ENCODE measurements at regions not wholly inside any gene's neighbourhood (a gene's known extent, or its start where the extent isn't known, plus 50 kb on each side); places are given as distances from the start of the nearest gene placed in this dataset.

DNA sequence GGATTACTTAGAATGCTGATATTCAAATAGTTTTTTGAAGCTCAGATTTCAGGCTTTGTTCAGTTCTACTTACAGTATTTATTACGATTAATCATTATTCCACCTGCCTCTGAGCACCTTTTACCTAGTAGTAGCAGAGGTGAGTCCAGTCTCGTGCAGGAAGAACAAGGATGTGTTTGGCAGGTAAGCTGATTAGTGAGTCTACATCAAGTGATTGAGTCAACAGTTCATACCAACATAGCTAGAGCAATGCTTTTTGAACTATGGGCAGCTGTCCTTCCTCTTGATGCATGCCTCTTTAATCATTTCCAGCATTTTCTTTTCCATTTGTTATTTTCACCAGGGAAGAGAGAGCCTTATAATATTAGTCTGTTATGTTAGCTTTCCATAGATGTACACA lies 838.9 kb downstream of the USP25 start:
- H3K27ac Mint-ChIP-seq (ENCODE audit: unreplicated experiment): no peak overlapping the region
- H3K9me3 Mint-ChIP-seq (ENCODE audit: low read depth, unreplicated experiment): no peaks in the 10 kb centered on the region
- no peaks in the 10 kb centered on the region for H3K27me3 Mint-ChIP-seq (ENCODE audit: unreplicated experiment)
- TF ChIP-seq, protein P1, sequence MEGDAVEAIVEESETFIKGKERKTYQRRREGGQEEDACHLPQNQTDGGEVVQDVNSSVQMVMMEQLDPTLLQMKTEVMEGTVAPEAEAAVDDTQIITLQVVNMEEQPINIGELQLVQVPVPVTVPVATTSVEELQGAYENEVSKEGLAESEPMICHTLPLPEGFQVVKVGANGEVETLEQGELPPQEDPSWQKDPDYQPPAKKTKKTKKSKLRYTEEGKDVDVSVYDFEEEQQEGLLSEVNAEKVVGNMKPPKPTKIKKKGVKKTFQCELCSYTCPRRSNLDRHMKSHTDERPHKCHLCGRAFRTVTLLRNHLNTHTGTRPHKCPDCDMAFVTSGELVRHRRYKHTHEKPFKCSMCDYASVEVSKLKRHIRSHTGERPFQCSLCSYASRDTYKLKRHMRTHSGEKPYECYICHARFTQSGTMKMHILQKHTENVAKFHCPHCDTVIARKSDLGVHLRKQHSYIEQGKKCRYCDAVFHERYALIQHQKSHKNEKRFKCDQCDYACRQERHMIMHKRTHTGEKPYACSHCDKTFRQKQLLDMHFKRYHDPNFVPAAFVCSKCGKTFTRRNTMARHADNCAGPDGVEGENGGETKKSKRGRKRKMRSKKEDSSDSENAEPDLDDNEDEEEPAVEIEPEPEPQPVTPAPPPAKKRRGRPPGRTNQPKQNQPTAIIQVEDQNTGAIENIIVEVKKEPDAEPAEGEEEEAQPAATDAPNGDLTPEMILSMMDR (IDR thresholded peaks at IDR 0.05; ENCODE audit: unreplicated experiment): no peak
- intact Hi-C loops (cut with micrococcal nuclease; ENCODE audit: unreplicated experiment): loop anchor here (5.0 kb wide), 1 partner anchor 139 kb away; no protein-coding TSS in a partner anchor
- no TSS peak for BruUV-seq (replicated peaks)
- no peak overlapping the region for H3K4me3 Mint-ChIP-seq (ENCODE audit: low read depth, unreplicated experiment)
- CTCF ChIA-PET: no interaction called here
- peaks cover 4% of the 10 kb centered on the region for H3K36me3 Mint-ChIP-seq (ENCODE audit: insufficient read depth, unreplicated experiment)
- DNase-seq: peak; percentile 11
- H3K4me1 Mint-ChIP-seq (ENCODE audit: low read depth, unreplicated experiment): peaks cover 14% of the 10 kb centered on the region

DNA sequence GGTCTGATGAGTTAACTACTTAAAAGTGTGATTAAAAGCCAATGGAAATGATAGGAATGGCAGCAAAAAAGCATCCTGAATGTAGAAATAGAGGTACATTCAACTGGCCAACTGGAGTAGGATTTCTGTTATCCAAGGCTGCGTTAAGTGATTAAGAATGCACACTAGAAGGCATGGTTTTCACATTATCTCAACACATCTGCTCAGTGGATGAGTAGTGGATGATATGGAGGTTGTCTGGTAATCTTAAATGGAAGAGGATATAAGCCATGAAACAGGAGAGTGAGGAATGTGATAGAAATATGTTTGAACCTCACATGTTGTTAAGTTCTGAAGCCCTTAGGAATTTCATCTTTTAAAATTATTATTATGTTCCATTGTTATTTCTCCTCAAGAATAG lies 839.9 kb downstream of the USP25 start:
- CTCF ChIA-PET: no interaction called here

DNA sequence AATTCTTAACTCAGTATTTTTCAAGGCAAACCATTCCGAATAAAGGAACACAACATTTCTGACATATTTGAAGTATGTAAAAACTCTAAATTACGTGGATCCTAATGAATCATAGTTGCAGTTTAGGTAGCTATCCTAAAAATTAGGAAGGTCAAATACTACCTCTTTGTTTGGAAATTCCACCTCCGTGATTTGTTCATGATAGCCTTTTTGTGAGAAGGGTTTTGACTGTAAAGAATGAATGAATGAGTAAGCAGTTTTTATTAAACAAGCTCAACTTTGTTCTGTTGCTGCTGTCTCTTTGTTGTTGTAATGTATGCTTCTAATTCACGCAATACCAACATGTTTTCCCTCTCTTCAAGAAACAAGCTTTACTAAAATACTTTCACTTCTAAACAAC lies 840.4 kb downstream of the USP25 start:
- no peak for DNase-seq
- H3K4me3 Mint-ChIP-seq (ENCODE audit: low read depth, unreplicated experiment): no peak overlapping the region
- TF ChIP-seq, protein P1 (IDR thresholded peaks at IDR 0.05; ENCODE audit: unreplicated experiment): no peak
- no peaks in the 10 kb centered on the region for H3K27me3 Mint-ChIP-seq (ENCODE audit: unreplicated experiment)
- H3K9me3 Mint-ChIP-seq (ENCODE audit: low read depth, unreplicated experiment): peaks cover 2% of the 10 kb centered on the region
- no peaks in the 10 kb centered on the region for H3K36me3 Mint-ChIP-seq (ENCODE audit: insufficient read depth, unreplicated experiment)
- H3K4me1 Mint-ChIP-seq (ENCODE audit: low read depth, unreplicated experiment): peaks cover 22% of the 10 kb centered on the region
- CTCF ChIA-PET: no interaction called here
- H3K27ac Mint-ChIP-seq (ENCODE audit: unreplicated experiment): no peak overlapping the region
- no TSS peak for BruUV-seq (replicated peaks)
- intact Hi-C loops (cut with micrococcal nuclease; ENCODE audit: unreplicated experiment): no loop called here

More for the DNA sequence above, 839.9 kb downstream of the USP25 start:
- no peaks in the 10 kb centered on the region for H3K9me3 Mint-ChIP-seq (ENCODE audit: low read depth, unreplicated experiment)
- H3K4me3 Mint-ChIP-seq (ENCODE audit: low read depth, unreplicated experiment): no peak overlapping the region
- no peaks in the 10 kb centered on the region for H3K27me3 Mint-ChIP-seq (ENCODE audit: unreplicated experiment)
- peaks cover 17% of the 10 kb centered on the region for H3K4me1 Mint-ChIP-seq (ENCODE audit: low read depth, unreplicated experiment)
- no peak overlapping the region for H3K27ac Mint-ChIP-seq (ENCODE audit: unreplicated experiment)
- DNase-seq: no peak
- intact Hi-C loops (cut with micrococcal nuclease; ENCODE audit: unreplicated experiment): loop anchor here (5.0 kb wide), 1 partner anchor 138 kb away; no protein-coding TSS in a partner anchor
- no peaks in the 10 kb centered on the region for H3K36me3 Mint-ChIP-seq (ENCODE audit: insufficient read depth, unreplicated experiment)
- no TSS peak for BruUV-seq (replicated peaks)
- TF ChIP-seq, protein P1 (IDR thresholded peaks at IDR 0.05; ENCODE audit: unreplicated experiment): no peak

DNA sequence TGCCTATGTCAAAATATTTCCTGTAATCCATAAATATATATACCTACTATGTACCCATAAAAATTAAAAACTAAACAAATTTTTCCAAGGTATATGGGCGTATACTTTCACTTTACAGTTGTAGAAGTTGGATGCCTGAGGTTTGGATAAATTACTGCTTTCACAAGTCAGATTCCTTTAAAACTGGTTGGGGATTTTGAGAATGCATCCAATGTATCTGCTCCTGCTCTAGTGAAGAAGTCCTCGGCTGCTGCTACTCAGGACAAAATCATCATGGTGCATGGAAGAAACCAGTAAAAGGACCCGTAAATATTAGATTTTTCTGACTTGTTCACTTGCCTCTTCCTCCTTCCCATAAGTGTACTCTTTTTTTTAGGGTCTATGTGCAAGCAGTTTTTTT lies 841.1 kb downstream of the USP25 start:
- peaks cover 22% of the 10 kb centered on the region for H3K4me1 Mint-ChIP-seq (ENCODE audit: low read depth, unreplicated experiment)
- H3K9me3 Mint-ChIP-seq (ENCODE audit: low read depth, unreplicated experiment): peaks cover 2% of the 10 kb centered on the region
- TF ChIP-seq, protein P1 (IDR thresholded peaks at IDR 0.05; ENCODE audit: unreplicated experiment): no peak
- no peaks in the 10 kb centered on the region for H3K36me3 Mint-ChIP-seq (ENCODE audit: insufficient read depth, unreplicated experiment)
- H3K27me3 Mint-ChIP-seq (ENCODE audit: unreplicated experiment): no peaks in the 10 kb centered on the region
- CTCF ChIA-PET: no interaction called here
- no peak overlapping the region for H3K27ac Mint-ChIP-seq (ENCODE audit: unreplicated experiment)
- no TSS peak for BruUV-seq (replicated peaks)
- no peak for DNase-seq
- H3K4me3 Mint-ChIP-seq (ENCODE audit: low read depth, unreplicated experiment): no peak overlapping the region
- intact Hi-C loops (cut with micrococcal nuclease; ENCODE audit: unreplicated experiment): no loop called here
